ENCODE measurements at regions not wholly inside any gene's neighbourhood (a gene's known extent, or its start where the extent isn't known, plus 50 kb on each side); places are given as distances from the start of the nearest gene placed in this dataset.

GRCh38 chr18:73962256-73962655, 185.4 kb downstream of the FBXO15 start:
- no peak for DNase-seq

- no peak for DNase-seq
Observed at GRCh38 chr18:73961804-73962203, 185.8 kb downstream of the FBXO15 start.

DNA sequence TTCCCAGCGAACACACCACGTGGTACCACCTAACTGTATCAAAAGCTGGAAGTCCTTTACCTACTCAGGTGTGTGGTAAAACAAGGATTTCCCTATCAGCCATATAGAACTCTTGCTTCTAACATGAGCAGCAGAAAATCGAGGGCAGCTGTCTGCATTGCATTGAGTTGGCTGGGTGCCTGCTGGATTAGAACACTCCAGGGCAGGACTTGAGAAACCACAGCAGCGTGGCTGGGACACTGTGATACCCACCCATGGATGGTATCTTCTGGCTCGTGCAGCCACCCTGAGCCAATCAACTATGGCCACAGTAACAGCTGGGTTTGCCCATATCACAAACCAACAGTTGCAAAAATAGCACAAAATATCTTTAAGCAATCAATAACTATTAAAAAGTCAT, 188.3 kb downstream of the FBXO15 start:
- DNase-seq, result no peak

GRCh38 chr18:73954268-73954667, 193.4 kb downstream of the FBXO15 start:
- DNase-seq, result no peak

- DNase-seq, result no peak
Observed at GRCh38 chr18:73952296-73952946, 195.2 kb downstream of the FBXO15 start.

- DNase-seq, result no peak
Observed at GRCh38 chr18:73950116-73950700, 197.4 kb downstream of the FBXO15 start.

DNA sequence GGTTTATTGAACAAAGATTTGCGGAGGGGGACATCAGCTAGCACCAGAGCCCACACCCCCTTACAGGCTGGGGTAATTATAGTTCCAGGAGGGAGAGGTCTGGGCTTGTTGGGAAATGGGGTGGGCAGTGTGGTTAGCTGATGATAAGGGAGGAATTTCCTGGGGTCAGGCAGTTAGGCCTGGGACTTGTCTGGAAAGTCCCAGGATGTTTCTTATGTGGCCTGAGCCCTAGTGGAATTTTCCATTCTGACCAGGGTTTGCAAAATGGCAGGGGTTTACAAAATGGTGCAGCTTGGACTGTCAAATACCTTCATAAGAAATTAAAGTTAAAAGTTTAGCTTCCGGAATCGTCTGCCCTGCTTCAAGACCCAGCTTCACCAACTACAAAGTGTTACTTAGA, 199.1 kb downstream of the FBXO15 start:
- DNase-seq, result no peak

GRCh38 chr18:73948084-73948483, 199.6 kb downstream of the FBXO15 start:
- DNase-seq, result no peak

GRCh38 chr18:73947180-73947921, 200.3 kb downstream of the FBXO15 start:
- DNase-seq, result no peak

DNA sequence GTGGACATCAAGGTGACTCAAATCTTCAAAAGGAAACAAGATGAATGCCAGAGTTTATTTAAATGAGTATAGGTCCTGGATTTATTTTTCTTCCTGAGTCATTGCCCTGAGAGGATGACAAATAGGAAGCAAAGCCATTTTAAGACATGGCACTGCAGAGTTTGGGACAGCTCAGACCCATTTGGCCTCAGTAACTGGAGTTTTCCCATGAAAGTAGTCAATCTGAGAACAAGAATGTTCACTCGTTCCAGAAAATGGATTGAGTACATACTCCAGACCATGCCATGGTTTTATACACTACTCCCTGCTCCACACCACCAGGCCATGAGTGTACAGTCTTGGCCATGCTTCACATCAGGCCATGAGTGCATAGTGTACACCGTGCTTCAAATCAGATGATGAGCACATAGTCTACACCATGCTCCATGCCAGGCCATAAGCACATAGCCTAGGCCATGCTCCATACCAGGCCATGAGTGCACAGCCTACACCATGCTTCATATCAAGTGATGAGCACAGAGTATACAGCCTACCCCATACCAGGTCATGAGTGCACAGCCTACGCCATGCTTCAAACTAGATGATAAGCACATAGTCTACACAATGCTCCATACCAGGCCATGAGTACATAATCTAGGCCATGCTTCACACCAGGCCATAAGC, 202.4 kb downstream of the FBXO15 start:
- DNase-seq, result no peak

DNA sequence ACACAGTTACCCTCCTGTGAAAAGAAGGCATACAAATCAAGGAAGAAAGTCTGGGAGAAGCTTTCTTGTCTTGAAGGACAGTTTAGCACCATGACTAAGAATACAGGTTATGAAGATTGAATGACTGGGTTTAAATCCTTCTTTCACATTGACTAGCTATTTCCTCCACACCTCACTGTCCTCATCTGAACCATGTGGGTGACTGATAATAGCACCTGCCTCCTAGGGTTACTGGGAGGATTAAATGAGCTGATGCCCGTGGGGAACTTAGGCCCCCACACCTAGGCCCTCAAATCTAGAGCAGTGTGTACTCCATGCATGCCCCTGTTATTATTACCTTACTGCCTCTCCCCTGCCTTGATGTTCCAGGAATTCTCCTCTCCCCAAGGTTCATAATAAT, 202.9 kb downstream of the FBXO15 start:
- DNase-seq, result no peak

DNA sequence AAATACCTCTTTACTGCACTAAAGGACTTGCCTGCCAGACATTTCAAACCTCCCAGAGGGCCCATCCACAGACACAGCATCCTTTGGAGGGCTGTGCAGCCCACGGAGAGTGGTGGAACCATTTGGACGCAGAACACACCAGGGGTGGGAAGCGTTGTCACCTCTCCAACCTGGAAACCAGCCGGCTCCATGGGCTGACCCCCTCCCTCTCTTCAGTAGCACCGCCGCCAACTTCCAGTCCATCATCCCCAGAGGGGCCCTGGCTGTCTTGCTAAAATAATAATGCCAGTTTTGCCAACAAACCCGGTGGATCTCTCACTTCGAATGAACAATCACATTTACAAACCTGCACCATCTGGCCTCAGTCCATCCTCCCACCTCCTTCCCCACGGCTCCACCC, 203.9 kb downstream of the FBXO15 start:
- DNase-seq, result no peak

DNA sequence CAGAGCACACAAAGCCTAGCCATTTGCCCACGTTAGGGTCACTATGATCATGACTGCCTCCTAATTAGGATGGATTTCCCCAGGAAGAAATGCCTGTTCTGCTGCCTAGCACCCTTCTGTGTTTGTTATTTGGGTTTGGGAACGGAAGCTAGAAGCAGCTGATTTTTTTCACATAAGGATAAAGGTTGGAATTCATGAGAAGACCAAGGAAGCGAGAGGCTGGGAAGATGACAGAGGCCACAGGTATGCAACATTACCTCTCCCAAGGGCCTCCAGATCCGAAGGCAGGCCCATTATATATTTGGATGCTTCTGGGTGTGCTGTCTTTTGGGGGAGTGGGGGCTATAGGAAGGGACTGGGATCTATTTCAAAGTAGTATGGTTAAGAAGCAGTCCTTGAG, 204.7 kb downstream of the FBXO15 start:
- no peak for DNase-seq

- no peak for DNase-seq
Observed at GRCh38 chr18:73942081-73942625, 205.5 kb downstream of the FBXO15 start.

- no peak for DNase-seq
Observed at GRCh38 chr18:73940721-73941120, 206.9 kb downstream of the FBXO15 start.

DNA sequence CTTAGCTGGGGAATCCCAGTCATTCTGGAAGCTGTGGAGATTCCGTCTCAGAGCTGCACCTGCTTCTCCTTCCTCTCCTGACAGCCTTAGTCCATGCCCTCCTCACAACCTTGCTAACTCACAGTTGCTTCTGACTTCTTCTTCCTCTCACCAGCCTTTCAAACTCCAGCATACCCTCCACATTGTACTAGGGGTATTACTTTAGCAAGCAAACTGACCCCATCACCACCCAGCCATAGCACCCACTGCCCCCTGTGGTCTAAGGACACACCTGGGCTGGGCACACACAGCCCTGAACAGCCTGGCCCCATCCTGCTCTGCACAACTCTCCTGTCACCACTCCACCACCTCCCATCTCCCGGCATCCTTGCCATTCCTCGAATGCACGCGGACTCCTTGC, 208.2 kb downstream of the FBXO15 start:
- DNase-seq, result no peak

- no peak for DNase-seq
Observed at GRCh38 chr18:73933685-73934084, 213.9 kb downstream of the FBXO15 start.

GRCh38 chr18:73932976-73933375, 214.7 kb downstream of the FBXO15 start:
- DNase-seq, result no peak

- DNase-seq, result no peak
Observed at GRCh38 chr18:73927496-73927895, 220.1 kb downstream of the FBXO15 start.

GRCh38 chr18:73924836-73925235, 222.8 kb downstream of the FBXO15 start:
- DNase-seq, result no peak

DNA sequence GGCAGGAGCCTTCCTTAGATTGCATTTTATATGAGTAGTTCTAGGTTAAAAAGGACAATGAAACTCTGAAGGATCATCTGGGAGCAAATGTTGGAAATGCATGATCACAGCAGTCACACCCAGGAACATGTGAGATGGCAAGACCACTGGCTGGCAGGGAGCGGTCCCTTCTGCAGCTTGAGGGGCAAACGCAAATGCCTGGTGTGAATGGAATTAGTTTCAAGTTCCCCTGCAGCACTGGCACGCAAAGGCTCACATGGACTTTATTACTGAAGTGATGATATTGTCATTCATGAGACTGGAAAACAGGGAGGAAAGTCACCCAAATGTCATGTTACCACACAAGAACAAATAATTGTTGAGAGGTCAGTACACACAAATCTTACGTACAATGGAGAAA, 223.3 kb downstream of the FBXO15 start:
- no peak for DNase-seq

GRCh38 chr18:73923866-73924265, 223.8 kb downstream of the FBXO15 start:
- DNase-seq, result no peak

DNA sequence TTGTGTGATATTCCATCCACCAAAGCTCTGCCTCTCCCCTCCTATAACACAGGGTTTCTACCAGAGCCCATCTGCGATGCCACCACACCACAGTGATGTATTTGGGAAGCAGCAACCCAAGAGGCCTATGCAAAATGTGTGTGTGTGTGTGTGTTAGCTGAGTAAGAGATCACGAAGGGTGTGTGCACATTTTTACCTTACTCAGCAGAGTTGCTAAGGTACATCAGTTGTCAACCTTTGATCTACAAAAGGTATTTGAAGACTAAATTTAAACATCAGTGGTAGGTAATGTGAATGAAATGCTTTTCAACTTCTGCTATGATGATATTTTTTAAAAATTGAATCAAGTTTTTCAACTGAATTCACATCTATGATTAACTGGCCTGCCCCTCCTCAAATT, 227.6 kb downstream of the FBXO15 start:
- DNase-seq, result no peak

All from inflammatory macrophage (primary cell).